A549 (cell line): ENCODE measurements at regions not wholly inside any gene's neighbourhood (a gene's known extent, or its start where the extent isn't known, plus 50 kb on each side); places are given as distances from the start of the nearest gene placed in this dataset.
A peak's percentile ranks its signal among the peaks of the same experiment; 100 is the strongest.

Source experiments
- BHLHE40 ChIP-seq: IDR thresholded peaks from 2 replicates; pipeline ENCODE4 v1.6.1; 2012; ENCODE audit warnings: low read depth, low read length, inconsistent platforms
- CEBPB ChIP-seq, 2 experiments: fragments of >200 bp in 1 of 2; sonication (Bioruptor Twin) in 1 of 2; formaldehyde crosslinking in 1 of 2; IDR thresholded peaks; 2 replicates each; pipeline ENCODE4 v1.6.1; 2012 to 2016
- CTCF ChIP-seq: fragments of >200 bp; sonication (Bioruptor Twin); formaldehyde crosslinking; IDR thresholded peaks from 3 replicates; pipeline ENCODE4 v1.5.1; 2016
- FOSL2 ChIP-seq, 2 experiments: fragments of 450-650 bp in 1 of 2; fragments of >200 bp in 1 of 2; sonication (Bioruptor Twin) in 1 of 2; formaldehyde crosslinking; IDR thresholded peaks; 2 replicates each; pipeline versions ENCODE4 v1.5.0 to v1.6.1; 2016 to 2020; ENCODE audit warnings: mild to moderate bottlenecking in 1 of 2, moderate library complexity in 1 of 2
- JUN ChIP-seq, 2 experiments: fragments of >200 bp; sonication (Bioruptor Twin); formaldehyde crosslinking; IDR thresholded peaks; 2 replicates in 1 of 2; 3 replicates in 1 of 2; pipeline ENCODE4 v1.6.1; 2016 to 2017
- KDM1A ChIP-seq: fragments of 200-600 bp; sonication (generic); IDR thresholded peaks from 2 replicates; pipeline ENCODE4 v1.6.1; 2016; ENCODE audit warnings: low read depth, mild to moderate bottlenecking
- MAFK ChIP-seq: fragments of 450-650 bp; IDR thresholded peaks from 2 replicates; pipeline ENCODE4 v1.6.1; 2014; ENCODE audit not compliant: partially characterized antibody
- MAZ ChIP-seq: fragments of 150-350 bp; IDR thresholded peaks from 2 replicates; pipeline ENCODE4 v1.6.1; 2014; ENCODE audit warnings: antibody characterized with exemption, low read depth, low read length, borderline replicate concordance
- RAD21 ChIP-seq, 2 experiments: fragments of >200 bp in 1 of 2; sonication (Bioruptor Twin) in 1 of 2; formaldehyde crosslinking in 1 of 2; IDR thresholded peaks in 1 of 2; conservative IDR thresholded peaks in 1 of 2; 2 replicates in 1 of 2; 3 replicates in 1 of 2; pipeline ENCODE4 v1.6.1; 2012 to 2018; ENCODE audit warnings: inconsistent platforms in 1 of 2
- RCOR1 ChIP-seq: fragments of 150-350 bp; IDR thresholded peaks from 2 replicates; pipeline ENCODE4 v1.6.1; 2014; ENCODE audit warnings: antibody characterized with exemption, low read length, low read depth
- RFX5 ChIP-seq: fragments of 450-650 bp; IDR thresholded peaks from 2 replicates; pipeline ENCODE4 v1.7.1; 2014; ENCODE audit warnings: antibody characterized with exemption, mild to moderate bottlenecking, moderate library complexity
- TP53 ChIP-seq: fragments of 250-450 bp; sonication (Bioruptor Pico); IDR thresholded peaks from 2 replicates; pipeline ENCODE4 v1.5.0; 2021; ENCODE audit warnings: mild to moderate bottlenecking, moderate library complexity

- no peak for TF ChIP-seq CTCF
- TF ChIP-seq RAD21 (conservative IDR thresholded peaks at IDR 0.05 in 1 of 2, IDR thresholded peaks at IDR 0.05 in 1 of 2), result no peak
- no peak for TF ChIP-seq TP53 (CRISPR knock-in tag)
- no peak for TF ChIP-seq MAFK
- TF ChIP-seq RFX5, result no peak
- no peak for TF ChIP-seq MAZ
- TF ChIP-seq CEBPB (IDR thresholded peaks at IDR 0.05), result no peak
- no peak for TF ChIP-seq FOSL2 (IDR thresholded peaks at IDR 0.05)
- TF ChIP-seq FOSL2 (CRISPR knock-in tag; IDR thresholded peaks at IDR 0.05), result peak; percentile 38; the same call in 1 of the 2 replicates
- TF ChIP-seq KDM1A, result no peak
- TF ChIP-seq BHLHE40, result no peak
- TF ChIP-seq RCOR1, result no peak
- no peak for TF ChIP-seq JUN (IDR thresholded peaks at IDR 0.05)
Observed at GRCh38 chr4:181952478-181952877, 290.7 kb upstream of the TENM3 start.
